HEK293T (cell line): ENCODE measurements at regions not wholly inside any gene's neighbourhood (a gene's known extent, or its start where the extent isn't known, plus 50 kb on each side); places are given as distances from the start of the nearest gene placed in this dataset.

Source experiments
- CTCF ChIA-PET: fragments of 350-600 bp; formaldehyde crosslinking; extraction: SDS; loops from one replicate; lab custom pipeline; 2021; ENCODE audit warnings: antibody characterized with exemption, inconsistent platforms; lab: Yijun Ruan, JAX
- POLR2A ChIA-PET: fragments of 350-600 bp; formaldehyde crosslinking; extraction: SDS; loops from one replicate; lab custom pipeline; 2020; ENCODE audit warnings: antibody characterized with exemption, inconsistent platforms; lab: Yijun Ruan, JAX
- DNase-seq: peaks from one replicate; pipeline ENCODE4 v3.0.0; 2012; ENCODE audit warnings: mixed read lengths; ENCODE audit errors: extremely low spot score
- ARNT ChIP-seq: fragments of 450-650 bp; IDR thresholded peaks from 2 replicates; pipeline ENCODE4 v1.6.1; 2017; ENCODE audit warnings: mild to moderate bottlenecking
- BHLHE40 ChIP-seq: fragments of 450-650 bp; IDR thresholded peaks from 2 replicates; pipeline ENCODE4 v1.6.1; 2016; ENCODE audit warnings: mild to moderate bottlenecking, moderate library complexity, borderline replicate concordance
- CTBP1 ChIP-seq: fragments of 450-650 bp; IDR thresholded peaks from 2 replicates; pipeline ENCODE4 v1.6.1; 2016; ENCODE audit warnings: borderline replicate concordance
- ELF4 ChIP-seq: fragments of 450-650 bp; IDR thresholded peaks from 2 replicates; pipeline ENCODE4 v1.6.1; 2017; ENCODE audit warnings: antibody characterized with exemption
- FOXA1 ChIP-seq: fragments of 450-650 bp; IDR thresholded peaks from 2 replicates; pipeline ENCODE4 v1.6.1; 2016; ENCODE audit warnings: mild to moderate bottlenecking
- FOXK2 ChIP-seq: fragments of 450-650 bp; IDR thresholded peaks from 2 replicates; pipeline ENCODE4 v1.6.1; 2016; ENCODE audit warnings: mild to moderate bottlenecking
- FOXM1 ChIP-seq: fragments of 450-650 bp; IDR thresholded peaks from 2 replicates; pipeline ENCODE4 v1.6.1; 2017; ENCODE audit warnings: mild to moderate bottlenecking, borderline replicate concordance
- HDGF ChIP-seq: fragments of 450-650 bp; IDR thresholded peaks from 2 replicates; pipeline ENCODE4 v1.6.1; 2017; ENCODE audit warnings: antibody characterized with exemption, borderline replicate concordance
- L3MBTL2 ChIP-seq: fragments of 450-650 bp; conservative IDR thresholded peaks from 2 replicates; pipeline ENCODE4 v1.6.1; 2016; ENCODE audit warnings: mild to moderate bottlenecking
- LEF1 ChIP-seq: fragments of 450-650 bp; IDR thresholded peaks from 2 replicates; pipeline ENCODE4 v1.6.1; 2017; ENCODE audit warnings: mild to moderate bottlenecking, borderline replicate concordance
- NFRKB ChIP-seq: fragments of 450-650 bp; IDR thresholded peaks from 2 replicates; pipeline ENCODE4 v1.6.1; 2016; ENCODE audit warnings: mild to moderate bottlenecking, moderate library complexity
- SP1 ChIP-seq: fragments of 450-650 bp; IDR thresholded peaks from 2 replicates; pipeline ENCODE4 v1.6.1; 2017
- SUZ12 ChIP-seq: fragments of 450-650 bp; IDR thresholded peaks from 2 replicates; pipeline ENCODE4 v1.6.1; 2016; ENCODE audit warnings: mild to moderate bottlenecking
- TARDBP ChIP-seq: fragments of 450-650 bp; IDR thresholded peaks from 2 replicates; pipeline ENCODE4 v1.6.1; 2016
- ZNF384 ChIP-seq: fragments of 450-650 bp; IDR thresholded peaks from 2 replicates; pipeline ENCODE4 v1.6.1; 2016
- TF ChIP-seq, protein P1 (sequence below): fragments of 450-650 bp; IDR thresholded peaks from 2 replicates; pipeline ENCODE4 v1.6.1; 2016

DNA sequence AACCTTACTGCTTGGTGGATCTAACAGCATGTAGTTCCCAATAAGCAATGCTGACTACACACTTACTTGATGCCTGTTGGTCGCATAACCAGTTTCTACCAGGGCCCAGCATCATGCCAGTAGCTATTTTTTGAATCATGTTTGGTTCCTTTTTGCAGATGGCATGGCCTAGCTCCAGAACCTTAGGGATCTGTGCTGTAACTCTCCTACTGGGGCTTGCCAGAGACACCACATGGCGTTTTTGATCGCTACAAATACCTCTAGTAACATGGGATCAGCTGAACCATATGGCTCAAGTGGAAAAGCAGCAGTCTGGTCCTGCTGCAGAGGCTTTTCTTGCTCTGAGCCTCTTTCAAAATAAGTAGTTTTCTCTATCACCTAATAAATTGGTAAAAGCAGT lies 654.6 kb upstream of the API5 start:
- ChIA-PET POLR2A (no interaction called here), CTCF (interaction anchor here (0.7 kb wide), 1 partner anchor 63 kb away, joined by 3 read pairs; no protein-coding TSS in a partner anchor)
- no peak for TF ChIP-seq LEF1
- TF ChIP-seq CTBP1, result no peak
- no peak for TF ChIP-seq BHLHE40
- TF ChIP-seq, protein P1, sequence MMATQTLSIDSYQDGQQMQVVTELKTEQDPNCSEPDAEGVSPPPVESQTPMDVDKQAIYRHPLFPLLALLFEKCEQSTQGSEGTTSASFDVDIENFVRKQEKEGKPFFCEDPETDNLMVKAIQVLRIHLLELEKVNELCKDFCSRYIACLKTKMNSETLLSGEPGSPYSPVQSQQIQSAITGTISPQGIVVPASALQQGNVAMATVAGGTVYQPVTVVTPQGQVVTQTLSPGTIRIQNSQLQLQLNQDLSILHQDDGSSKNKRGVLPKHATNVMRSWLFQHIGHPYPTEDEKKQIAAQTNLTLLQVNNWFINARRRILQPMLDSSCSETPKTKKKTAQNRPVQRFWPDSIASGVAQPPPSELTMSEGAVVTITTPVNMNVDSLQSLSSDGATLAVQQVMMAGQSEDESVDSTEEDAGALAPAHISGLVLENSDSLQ, result no peak
- TF ChIP-seq FOXM1, result no peak
- TF ChIP-seq NFRKB, result no peak
- TF ChIP-seq HDGF, result no peak
- no peak for TF ChIP-seq TARDBP
- TF ChIP-seq FOXA1, result no peak
- no peak for TF ChIP-seq ELF4
- no peak for TF ChIP-seq SP1
- no peak for TF ChIP-seq ARNT
- TF ChIP-seq ZNF384, result no peak
- no peak for TF ChIP-seq L3MBTL2
- no peak for TF ChIP-seq FOXK2
- no peak for TF ChIP-seq SUZ12
- DNase-seq, result no peak

DNA sequence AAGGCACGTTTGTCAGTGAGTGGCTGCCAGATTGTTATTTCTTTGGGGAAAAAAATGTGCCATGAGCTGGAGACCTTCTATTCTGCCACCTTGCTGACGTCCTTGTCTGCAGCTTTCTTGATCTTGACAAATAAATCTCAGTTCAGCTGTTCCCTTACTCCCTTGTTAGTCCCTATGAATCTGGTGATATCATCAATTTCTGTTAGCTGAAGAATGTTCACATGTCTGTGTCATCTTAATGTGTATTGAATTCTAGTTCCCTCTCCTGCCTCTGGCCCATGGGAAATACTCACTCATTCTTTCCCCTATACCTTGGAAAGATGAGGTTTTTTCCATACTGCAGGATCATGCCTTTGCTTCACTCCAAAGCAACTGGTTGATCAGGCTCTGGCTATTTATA lies 649.9 kb upstream of the API5 start:
- DNase-seq, result no peak
- ChIA-PET CTCF (no interaction called here), POLR2A (no interaction called here)
- TF ChIP-seq FOXM1 (no peak), HDGF (no peak), L3MBTL2 (no peak), ARNT (no peak), TARDBP (no peak), FOXA1 (no peak), FOXK2 (no peak), LEF1 (no peak), NFRKB (no peak), ELF4 (no peak), SUZ12 (no peak), CTBP1 (no peak), ZNF384 (no peak), BHLHE40 (no peak), SP1 (no peak)
- TF ChIP-seq, protein P1, result no peak

DNA sequence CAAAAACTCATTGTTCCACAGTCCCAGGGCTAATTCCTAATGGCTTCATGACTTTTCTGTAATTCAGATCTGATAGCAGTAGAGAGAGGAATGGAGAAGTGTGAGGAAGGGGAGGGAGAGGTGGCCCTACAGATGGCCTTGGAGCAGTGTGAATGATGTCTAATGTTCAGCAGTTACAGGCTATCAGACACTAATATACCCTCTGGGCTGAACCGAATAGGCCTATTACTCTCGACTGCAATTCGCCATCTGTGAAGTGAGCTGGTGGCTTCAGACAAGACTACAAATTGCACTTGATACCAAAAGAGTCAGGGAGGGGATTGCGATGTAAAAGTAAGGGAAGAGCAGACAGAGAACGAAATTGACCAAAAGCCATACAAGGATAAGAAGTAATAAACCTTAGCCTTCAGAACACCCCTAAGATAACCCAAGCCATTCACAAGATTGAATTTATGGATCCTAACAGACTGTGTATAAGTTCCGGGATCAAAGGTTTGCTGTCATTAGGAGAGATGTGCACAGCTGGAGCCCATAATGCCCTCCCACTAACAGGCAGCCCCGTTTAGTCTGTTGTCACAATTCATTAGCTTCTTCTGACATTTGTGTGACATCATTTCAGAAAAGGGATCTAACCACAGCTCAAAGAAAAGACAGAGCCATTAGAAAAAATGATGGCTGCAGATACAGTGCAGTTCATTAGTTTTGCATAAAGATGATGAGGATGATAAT lies 642.4 kb upstream of the API5 start:
- CTCF ChIA-PET, result no interaction called here
- POLR2A ChIA-PET, result no interaction called here
- no peak for DNase-seq
- TF ChIP-seq CTBP1 (no peak), BHLHE40 (no peak), SUZ12 (no peak), ELF4 (no peak), SP1 (no peak)

DNA sequence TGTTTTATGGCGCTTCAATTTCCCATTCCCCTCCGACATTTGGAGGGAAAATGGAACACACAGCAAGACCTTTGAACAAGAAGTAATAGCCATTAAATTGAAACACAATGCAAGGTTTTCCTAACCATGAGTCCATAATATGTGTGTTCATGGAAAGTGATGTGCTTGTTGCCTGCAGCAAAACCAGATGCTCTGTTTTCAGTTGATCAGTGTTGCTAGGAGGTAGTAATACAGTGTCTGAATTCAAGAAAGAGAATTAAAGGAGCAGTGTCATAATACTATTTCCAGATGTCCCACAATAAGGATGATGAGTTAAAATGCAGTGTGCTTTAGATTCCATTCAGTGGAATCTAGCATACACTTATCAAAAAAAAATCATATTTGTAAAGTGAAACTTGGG lies 637.4 kb upstream of the API5 start:
- TF ChIP-seq FOXK2 (no peak), ZNF384 (no peak)
- ChIA-PET CTCF (no interaction called here), POLR2A (no interaction called here)
- DNase-seq, result no peak

DNA sequence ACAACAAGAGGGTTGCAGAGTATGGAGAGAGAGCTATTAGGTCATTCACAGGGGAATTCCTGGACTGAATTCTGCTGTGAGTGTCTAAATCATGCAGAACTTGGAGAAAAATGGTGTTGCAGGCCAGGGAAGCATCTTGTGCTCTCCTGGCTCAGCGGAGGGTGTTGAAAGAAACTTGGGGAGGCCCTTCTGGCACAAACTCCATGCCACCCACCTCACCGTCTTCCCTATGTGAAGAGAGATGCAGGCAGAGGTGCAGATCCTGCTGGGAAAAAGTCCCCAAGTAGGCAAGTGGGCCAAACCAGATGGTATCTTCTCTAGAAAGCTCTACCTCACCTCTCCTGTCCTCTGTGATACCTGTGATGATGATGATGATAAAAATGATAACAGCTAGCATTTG lies 604.3 kb upstream of the API5 start:
- CTCF ChIA-PET, result no interaction called here
- no peak for DNase-seq
- TF ChIP-seq, protein P1, result no peak
- TF ChIP-seq BHLHE40, result no peak
- TF ChIP-seq TARDBP, result no peak
- no peak for TF ChIP-seq FOXM1
- no peak for TF ChIP-seq LEF1
- TF ChIP-seq FOXK2, result no peak
- no peak for TF ChIP-seq HDGF
- TF ChIP-seq ELF4, result no peak
- TF ChIP-seq SUZ12, result no peak
- no peak for TF ChIP-seq CTBP1
- no peak for TF ChIP-seq ZNF384
- TF ChIP-seq ARNT, result no peak
- no peak for TF ChIP-seq SP1
- no peak for TF ChIP-seq FOXA1
- TF ChIP-seq L3MBTL2, result no peak
- POLR2A ChIA-PET, result no interaction called here

DNA sequence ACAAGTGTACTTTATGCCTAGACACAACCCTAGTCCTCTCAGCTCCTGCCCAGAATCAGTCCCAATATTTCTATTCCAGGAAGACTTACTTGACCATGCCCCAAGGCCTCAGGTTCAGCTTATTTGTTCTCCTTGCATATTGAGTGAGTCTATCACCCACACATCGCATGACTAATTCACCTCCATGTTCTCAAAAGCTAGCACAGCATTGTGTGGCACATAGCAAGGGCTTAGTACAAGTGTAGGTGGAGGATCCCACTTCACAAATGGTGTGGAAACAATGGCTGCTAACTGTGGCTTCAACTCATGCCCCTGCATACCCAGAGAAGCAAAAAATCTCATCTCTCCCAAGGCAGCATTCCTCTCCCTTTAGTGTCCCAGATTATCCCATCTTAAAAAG lies 602.6 kb upstream of the API5 start:
- TF ChIP-seq, protein P1, result no peak
- TF ChIP-seq FOXM1, result no peak
- TF ChIP-seq ZNF384, result no peak
- TF ChIP-seq LEF1, result no peak
- ChIA-PET CTCF (no interaction called here), POLR2A (no interaction called here)
- no peak for DNase-seq
